TTC549 (cell line): ENCODE measurements at regions not wholly inside any gene's neighbourhood (a gene's known extent, or its start where the extent isn't known, plus 50 kb on each side); places are given as distances from the start of the nearest gene placed in this dataset.

ENCODE experiments used
- FAIRE-seq: peaks from 2 replicates; lab custom pipeline; 2012; peaks lifted over from hg19 to GRCh38; lab: Jason Lieb, UNC

DNA sequence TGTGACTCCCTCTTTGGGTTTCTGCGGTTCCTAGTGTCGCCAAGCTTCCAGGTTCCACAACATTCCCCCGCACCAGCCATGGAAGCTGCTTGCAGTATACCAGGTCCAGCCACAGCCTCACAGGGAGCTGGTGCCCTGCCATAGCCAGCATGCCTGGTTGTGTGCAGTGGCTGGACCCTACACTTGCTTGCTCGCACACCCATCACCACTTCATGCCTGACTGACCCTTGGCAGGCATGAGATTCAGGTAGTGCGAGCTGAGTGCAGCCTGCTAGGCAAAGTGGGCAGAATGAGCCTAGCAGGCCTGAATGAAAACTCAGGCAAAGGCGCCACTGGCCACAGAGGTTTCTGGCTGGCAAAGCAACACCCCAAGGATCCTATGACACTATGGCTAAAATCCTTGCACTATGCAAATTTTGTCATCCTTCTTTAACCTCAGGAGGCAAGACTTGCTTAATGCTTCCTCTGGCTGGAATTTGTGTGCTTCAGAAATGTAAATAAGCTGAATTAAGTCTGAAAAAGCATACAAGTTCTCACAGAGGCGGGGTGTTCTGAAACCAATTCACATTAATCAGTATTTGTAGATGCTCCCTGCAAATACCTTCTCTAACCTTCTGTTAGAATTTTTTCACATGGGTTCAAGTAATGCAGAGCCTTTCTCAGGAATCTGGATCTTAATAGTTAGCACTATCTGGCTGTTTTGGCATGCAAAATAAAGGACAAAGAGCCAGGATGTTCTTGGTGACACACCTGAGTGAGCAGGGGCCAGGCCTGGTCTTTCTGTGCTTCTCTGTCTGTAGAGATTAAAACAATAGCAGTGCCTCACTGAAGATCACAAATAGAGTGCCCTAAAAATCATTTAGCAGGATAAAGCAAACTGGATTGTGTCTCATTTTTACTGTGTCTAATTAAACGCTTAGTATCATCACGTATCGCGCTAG, 256.9 kb downstream of the GPATCH2 start:
- no peak for FAIRE-seq

- FAIRE-seq = no peak
These were observed 258.6 kb downstream of the GPATCH2 start for GRCh38 chr1:217372049-217372970.

DNA sequence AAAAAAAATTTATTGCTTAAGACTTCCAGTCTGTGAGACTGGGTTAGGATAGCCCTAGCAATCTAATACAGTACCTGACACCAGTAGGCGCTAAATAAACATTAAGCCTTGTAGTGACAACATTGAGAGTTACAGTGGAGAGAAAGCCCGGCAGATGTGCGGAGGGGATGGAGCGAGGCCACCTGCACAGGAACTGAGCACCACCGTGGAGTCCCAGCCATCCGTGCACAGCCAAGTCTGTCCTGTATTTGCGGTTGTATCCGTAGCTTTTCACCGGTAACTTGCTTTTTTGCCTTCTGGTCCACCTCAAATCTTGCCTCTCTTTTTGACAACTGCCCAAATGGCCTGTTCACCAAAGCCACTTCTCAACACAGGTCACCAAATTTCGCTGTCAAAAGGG, 260.1 kb downstream of the GPATCH2 start:
- FAIRE-seq = no peak

- no peak for FAIRE-seq
These were observed 260.8 kb downstream of the GPATCH2 start for GRCh38 chr1:217369996-217370551.

GRCh38 chr1:217369271-217369981, 261.5 kb downstream of the GPATCH2 start:
- FAIRE-seq = no peak

DNA sequence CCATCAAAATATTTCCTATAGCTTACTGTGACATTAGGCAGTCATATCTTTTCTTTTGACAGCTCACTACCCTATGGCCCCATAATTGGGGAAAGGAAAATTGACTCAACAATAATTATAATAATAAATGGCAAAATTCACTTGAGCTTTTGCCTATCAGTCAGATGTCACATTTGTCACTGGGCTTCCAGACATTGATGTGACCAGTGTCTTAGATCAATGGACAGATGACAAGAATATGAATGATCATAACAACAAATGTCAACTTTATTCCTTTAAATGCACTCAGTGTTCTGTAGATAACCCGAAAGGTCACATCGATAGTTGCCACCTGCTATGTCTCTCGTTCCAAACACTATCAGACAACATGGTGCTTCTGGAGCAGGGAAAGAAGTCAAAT, 266.7 kb downstream of the GPATCH2 start:
- no peak for FAIRE-seq

- no peak for FAIRE-seq
These were observed 267.6 kb downstream of the GPATCH2 start for GRCh38 chr1:217363319-217363718.

DNA sequence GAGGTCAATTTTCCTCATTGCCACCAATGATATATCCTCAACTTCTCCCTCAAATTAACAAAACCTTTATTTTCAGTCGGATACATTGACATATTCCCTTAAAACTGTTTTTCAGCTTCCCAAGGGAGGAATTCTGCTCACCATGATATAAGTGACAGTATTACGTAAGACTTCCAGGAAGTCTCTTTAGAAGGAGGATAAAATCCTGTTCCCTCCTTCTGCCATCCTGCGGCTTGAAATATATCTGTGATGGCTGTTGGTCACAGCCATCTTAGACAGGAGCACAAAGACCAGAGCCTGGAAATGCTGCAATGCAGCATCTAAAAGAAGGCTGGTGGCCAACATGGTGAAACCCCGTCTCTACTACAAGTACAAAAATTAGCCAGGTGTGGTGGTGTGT, 270.4 kb downstream of the GPATCH2 start:
- no peak for FAIRE-seq

DNA sequence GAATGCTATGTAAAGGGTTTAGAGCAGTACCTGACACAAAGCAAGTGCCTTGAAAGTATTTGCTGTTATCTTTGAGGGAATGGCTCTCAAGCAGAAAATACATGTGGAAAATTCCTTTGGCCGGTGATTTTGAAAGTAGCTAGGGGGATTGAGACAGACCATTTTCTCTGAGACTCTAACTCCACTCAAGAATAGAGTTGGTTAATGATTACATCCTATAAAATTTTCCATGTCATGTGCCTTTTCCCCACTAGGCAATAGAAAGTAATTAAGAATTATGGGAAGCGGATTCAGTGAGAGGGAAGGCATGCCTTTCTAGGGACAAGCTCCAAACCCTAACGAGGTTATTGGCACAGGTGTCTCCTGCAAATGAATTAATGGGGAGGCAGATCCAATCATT, 276.0 kb downstream of the GPATCH2 start:
- no peak for FAIRE-seq

GRCh38 chr1:217348960-217349664, 281.8 kb downstream of the GPATCH2 start:
- FAIRE-seq = no peak

DNA sequence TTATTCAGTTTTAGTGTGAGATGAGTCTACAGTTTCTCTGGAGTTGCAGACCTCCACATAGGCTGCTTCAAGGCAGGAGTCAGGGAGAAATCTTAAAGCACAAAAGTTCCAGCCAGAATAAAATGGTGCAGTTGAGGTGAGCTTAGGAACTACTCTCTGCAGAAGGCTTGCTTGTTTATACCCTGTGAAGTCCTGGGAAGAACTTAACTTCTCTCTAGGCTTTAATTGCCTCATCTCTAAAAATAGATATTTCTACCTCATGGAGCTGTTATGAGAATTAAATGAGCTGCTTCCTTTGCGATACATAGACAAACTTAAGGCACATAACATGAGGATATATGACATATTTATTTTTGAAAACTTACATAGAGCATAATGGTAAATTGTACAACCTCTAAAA, 286.2 kb downstream of the GPATCH2 start:
- FAIRE-seq = no peak

GRCh38 chr1:217343907-217344306, 287.0 kb downstream of the GPATCH2 start:
- FAIRE-seq = no peak

DNA sequence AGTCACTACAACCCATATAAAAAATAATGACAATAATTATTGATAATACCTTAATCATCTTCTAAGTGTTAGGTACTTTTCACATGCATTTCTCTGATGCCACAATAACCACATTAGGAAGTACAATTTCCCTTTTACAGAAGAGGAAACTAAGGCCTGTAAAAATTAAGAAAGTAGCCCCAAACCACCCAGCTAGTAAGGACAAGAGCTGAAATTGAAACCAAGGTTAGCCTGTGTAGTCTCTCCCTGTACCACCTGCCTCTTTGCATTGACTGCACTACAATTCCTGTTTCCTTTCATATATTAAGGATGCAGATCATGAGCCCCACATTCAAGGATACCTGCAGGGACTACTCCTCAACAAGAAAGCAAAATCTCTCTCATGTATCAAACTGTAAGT, 288.8 kb downstream of the GPATCH2 start:
- no peak for FAIRE-seq

- FAIRE-seq = no peak
These were observed 294.2 kb downstream of the GPATCH2 start for GRCh38 chr1:217336724-217337123.

DNA sequence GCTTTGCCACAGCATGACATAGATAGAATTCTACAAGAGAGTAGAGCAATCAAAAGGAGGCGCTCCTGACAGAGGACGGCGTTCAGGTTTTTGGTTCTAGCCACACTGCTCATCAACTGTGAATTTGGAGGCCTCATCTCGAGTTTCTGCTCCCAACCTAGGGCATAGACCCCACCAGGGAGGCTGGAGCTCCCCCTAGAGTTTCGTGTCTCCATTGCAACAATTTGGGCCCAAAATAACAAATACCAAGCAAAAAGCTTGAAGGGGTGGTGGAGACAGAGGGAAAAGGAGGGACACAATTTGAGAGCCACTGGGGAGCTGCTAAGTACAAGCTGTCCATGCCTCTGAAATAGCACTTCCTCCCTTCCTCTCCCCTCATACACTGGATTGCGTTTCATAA, 297.0 kb downstream of the GPATCH2 start:
- no peak for FAIRE-seq

DNA sequence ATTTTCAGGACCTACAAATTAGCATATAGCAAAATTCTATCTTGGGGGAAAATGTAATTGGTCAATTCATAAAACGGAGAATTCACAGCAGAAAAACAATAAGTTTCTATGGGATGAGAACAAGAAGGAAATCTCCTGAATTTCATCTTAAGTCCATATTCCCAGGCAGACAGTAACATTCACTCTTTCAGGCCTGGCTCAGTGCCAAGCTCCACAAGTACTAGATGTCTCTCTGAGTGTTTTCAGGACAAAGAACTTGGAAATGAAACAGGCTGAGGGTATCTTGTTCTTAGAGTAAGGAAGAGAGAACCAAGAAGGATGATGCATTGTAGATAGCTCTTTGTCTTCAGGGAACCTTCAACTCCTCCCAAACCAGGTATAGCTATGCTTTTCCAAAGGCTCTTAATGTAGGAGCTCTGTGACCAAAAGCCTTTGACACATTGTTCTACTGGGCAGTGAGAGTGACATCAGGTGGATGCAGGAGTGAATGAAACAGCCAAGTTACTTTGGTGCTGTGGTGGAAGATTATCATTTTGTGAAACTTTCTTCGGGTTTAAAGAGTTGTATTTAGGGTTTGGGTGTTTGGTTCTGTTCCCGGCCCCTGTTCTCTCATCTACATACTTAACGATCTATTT, 298.3 kb downstream of the GPATCH2 start:
- FAIRE-seq = no peak

DNA sequence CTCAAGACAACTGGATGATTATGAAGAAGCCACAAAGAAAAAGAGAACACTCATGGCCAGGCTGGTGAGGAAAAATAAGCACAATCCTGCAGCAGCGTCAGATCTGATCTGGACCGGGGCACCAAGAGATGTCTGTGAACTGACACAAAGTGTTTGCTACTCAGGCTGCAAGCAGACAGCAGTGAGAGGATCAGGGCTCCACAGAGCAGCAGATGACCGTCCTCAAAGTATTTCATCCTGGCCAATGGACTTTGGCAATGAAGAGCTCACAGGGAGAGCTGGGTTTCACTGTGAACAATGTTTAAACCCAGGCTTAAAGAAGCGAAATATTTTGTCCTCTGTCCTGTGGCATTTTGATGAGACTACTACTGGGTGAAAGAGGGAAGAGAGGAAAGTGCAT, 299.2 kb downstream of the GPATCH2 start:
- no peak for FAIRE-seq

- FAIRE-seq = no peak
These were observed 303.0 kb downstream of the GPATCH2 start for GRCh38 chr1:217327901-217328300.

DNA sequence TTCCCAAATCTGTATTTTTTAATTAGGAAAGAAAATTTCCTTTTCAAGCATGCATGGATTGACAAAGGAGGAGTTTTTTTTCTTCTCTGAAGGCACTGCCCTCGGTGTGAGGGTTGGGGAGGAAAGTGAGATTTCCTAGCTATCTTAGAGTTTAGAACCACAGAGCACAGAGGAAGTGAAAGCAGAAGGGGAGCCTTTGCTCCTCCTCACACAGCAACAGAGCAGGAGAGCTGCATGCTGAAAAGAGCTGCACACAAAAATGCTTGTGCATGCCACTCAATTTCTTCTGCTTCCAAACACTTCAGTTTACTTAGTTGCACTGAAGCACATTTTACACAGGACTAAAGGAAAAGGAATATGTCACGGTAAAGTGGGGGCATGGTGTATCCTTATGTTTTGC, 308.1 kb downstream of the GPATCH2 start:
- no peak for FAIRE-seq

GRCh38 chr1:217315346-217315745, 315.5 kb downstream of the GPATCH2 start:
- FAIRE-seq = no peak

- no peak for FAIRE-seq
These were observed 317.8 kb downstream of the GPATCH2 start for GRCh38 chr1:217313096-217313495.
